ENCODE measurements at regions not wholly inside any gene's neighbourhood (a gene's known extent, or its start where the extent isn't known, plus 50 kb on each side); places are given as distances from the start of the nearest gene placed in this dataset.

GRCh38 chr11:113563766-113564526, 88.7 kb upstream of the DRD2 start:
- TF ChIP-seq CTCF (IDR thresholded peaks at IDR 0.05; ENCODE audit: low read depth, low read length): no peak
- no peak for TF ChIP-seq EZH2phosphoT487 (IDR thresholded peaks at IDR 0.05; ENCODE audit: low read depth)
